ENCODE measurements at regions not wholly inside any gene's neighbourhood (a gene's known extent, or its start where the extent isn't known, plus 50 kb on each side); places are given as distances from the start of the nearest gene placed in this dataset.

- no peak for TF ChIP-seq POLR2A (IDR thresholded peaks at IDR 0.05)
- intact Hi-C loops (cut with DNase I): no loop called here
- ATAC-seq: no peak
- H3K27me3 ChIP-seq: no peaks in the 10 kb centered on the region
- no peaks in the 10 kb centered on the region for H3K9me3 ChIP-seq
- WGBS, 2 donors: 68 to 78% methylated on average over 4 of the region's 4 CpGs
- no peak overlapping the region for H3K27ac ChIP-seq
- H3K4me3 ChIP-seq: no peak overlapping the region
- DNase-seq: no peak
- no peaks in the 10 kb centered on the region for H3K36me3 ChIP-seq (replicated peaks in 1 of 2; ENCODE audit: insufficient read depth in 1 of 2, low read depth in 2 of 2)
- no peaks in the 10 kb centered on the region for H3K4me1 ChIP-seq
Measured at GRCh38 chr3:95407709-95408463, 1345.0 kb downstream of the NSUN3 start.

GRCh38 chr3:95408464-95408862 lies 1345.6 kb downstream of the NSUN3 start:
- Histone ChIP-seq H3K36me3 (replicated peaks in 1 of 2; ENCODE audit: insufficient read depth in 1 of 2, low read depth in 2 of 2) (no peaks in the 10 kb centered on the region), H3K27me3 (no peaks in the 10 kb centered on the region), H3K4me3 (no peak overlapping the region), H3K9me3 (no peaks in the 10 kb centered on the region), H3K4me1 (no peaks in the 10 kb centered on the region), H3K27ac (no peak overlapping the region)
- ATAC-seq (no peak), DNase-seq (no peak)
- intact Hi-C loops (cut with DNase I): no loop called here
- TF ChIP-seq CTCF (IDR thresholded peaks at IDR 0.05) (no peak), POLR2A (IDR thresholded peaks at IDR 0.05) (no peak)
- WGBS, 2 donors: 13 to 42% methylated on average over 3 of the region's 3 CpGs

- TF ChIP-seq CTCF (IDR thresholded peaks at IDR 0.05) (no peak), POLR2A (IDR thresholded peaks at IDR 0.05) (no peak)
- no peaks in the 10 kb centered on the region for H3K27me3 ChIP-seq
- ATAC-seq (no peak), DNase-seq (no peak)
- intact Hi-C loops (cut with DNase I): no loop called here
- no peaks in the 10 kb centered on the region for H3K9me3 ChIP-seq
- no peak overlapping the region for H3K4me3 ChIP-seq
- H3K27ac ChIP-seq: no peak overlapping the region
- WGBS, 2 donors: 79 to 81% methylated on average over 6 of the region's 6 CpGs
- no peaks in the 10 kb centered on the region for H3K36me3 ChIP-seq (replicated peaks in 1 of 2; ENCODE audit: insufficient read depth in 1 of 2, low read depth in 2 of 2)
- no peaks in the 10 kb centered on the region for H3K4me1 ChIP-seq
Measured at GRCh38 chr3:95418251-95418650, 1355.4 kb downstream of the NSUN3 start.

GRCh38 chr3:95424279-95424678 lies 1361.4 kb downstream of the NSUN3 start:
- Histone ChIP-seq H3K4me1 (no peaks in the 10 kb centered on the region), H3K4me3 (no peak overlapping the region), H3K9me3 (no peaks in the 10 kb centered on the region), H3K27me3 (no peaks in the 10 kb centered on the region), H3K27ac (no peak overlapping the region), H3K36me3 (replicated peaks in 1 of 2; ENCODE audit: insufficient read depth in 1 of 2, low read depth in 2 of 2) (no peaks in the 10 kb centered on the region)
- ATAC-seq (no peak), DNase-seq (no peak)
- TF ChIP-seq POLR2A (IDR thresholded peaks at IDR 0.05) (no peak), CTCF (IDR thresholded peaks at IDR 0.05) (no peak)
- intact Hi-C loops (cut with DNase I): no loop called here
- WGBS, 2 donors: 55 to 62% methylated on average over 5 of the region's 5 CpGs

GRCh38 chr3:95434491-95434890 lies 1371.6 kb downstream of the NSUN3 start:
- ATAC-seq (no peak), DNase-seq (no peak)
- Histone ChIP-seq H3K36me3 (replicated peaks in 1 of 2; ENCODE audit: insufficient read depth in 1 of 2, low read depth in 2 of 2) (no peaks in the 10 kb centered on the region), H3K27ac (no peak overlapping the region), H3K27me3 (no peaks in the 10 kb centered on the region), H3K4me3 (no peak overlapping the region), H3K9me3 (no peaks in the 10 kb centered on the region), H3K4me1 (no peaks in the 10 kb centered on the region)
- intact Hi-C loops (cut with DNase I): no loop called here
- TF ChIP-seq POLR2A (IDR thresholded peaks at IDR 0.05): no peak
- no peak for TF ChIP-seq CTCF (IDR thresholded peaks at IDR 0.05)
- WGBS, 2 donors: 0 to 17% methylated on average over 1 of the region's 1 CpG

All from body of pancreas (tissue), 4 donors.